GM19023 (cell line): ENCODE measurements at regions not wholly inside any gene's neighbourhood (a gene's known extent, or its start where the extent isn't known, plus 50 kb on each side); places are given as distances from the start of the nearest gene placed in this dataset.

Experiments
- ATAC-seq: cut with Tn5 transposase; IDR thresholded peaks from one replicate; pipeline ENCODE4 v1.9.1; 2021; ENCODE audit warnings: mild to moderate bottlenecking, moderate library complexity; ENCODE audit not compliant: unreplicated experiment

DNA sequence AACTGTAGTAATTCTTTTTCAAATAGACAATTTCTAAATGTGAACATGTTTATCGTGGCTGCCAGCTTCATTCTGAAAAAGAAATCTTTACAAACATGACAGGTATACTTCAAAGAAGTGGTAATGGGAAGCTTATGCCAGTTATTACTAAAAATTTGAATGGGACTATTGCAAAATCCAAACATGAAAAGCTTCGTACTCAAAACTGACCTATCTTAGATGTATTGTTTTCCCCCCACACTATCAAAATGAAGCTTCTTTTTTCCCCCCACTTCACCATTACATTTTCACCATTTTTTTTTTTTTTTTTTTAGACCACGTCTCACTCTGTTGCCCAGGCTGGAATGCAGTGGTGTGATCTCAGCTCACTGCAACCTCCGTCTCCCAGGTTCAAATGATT lies 50.4 kb upstream of the SERTAD2 start:
- no peak for ATAC-seq

DNA sequence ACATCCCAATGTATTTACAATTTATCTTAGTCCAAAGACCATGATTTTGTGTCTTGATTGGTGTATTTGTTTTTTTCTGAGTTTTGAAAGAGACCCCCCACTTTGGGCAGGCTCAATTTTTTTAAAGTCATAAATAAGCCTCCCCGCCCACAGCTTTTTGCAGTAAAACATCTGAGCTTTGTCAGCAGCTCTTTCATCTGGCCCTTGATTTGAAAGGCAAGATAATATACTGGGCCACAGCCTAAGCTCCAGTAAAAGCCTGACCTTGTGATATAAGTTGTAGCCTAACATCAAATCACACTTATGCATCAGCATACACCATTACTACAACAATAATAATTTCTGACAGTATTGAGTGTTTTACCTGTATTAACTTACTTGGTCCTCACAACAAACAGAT lies 51.3 kb upstream of the SERTAD2 start:
- no peak for ATAC-seq

DNA sequence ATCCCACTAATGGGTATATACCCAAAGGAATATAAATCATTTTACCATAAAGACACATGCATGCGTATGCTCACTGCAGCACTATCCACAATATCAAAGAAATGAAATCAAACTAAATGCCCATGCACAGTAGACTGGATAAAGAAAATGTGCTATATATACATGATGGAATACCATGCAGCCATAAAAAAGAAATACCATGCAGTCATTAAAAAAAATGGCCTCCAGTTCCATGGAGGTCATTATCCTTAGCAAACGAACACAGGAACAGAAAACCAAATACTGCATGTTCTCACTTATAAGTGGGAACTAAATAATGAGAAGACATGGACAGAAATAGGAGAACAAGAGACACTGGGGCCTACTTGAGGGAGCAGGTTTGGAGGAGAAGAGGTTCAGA lies 53.6 kb upstream of the SERTAD2 start:
- ATAC-seq: no peak

DNA sequence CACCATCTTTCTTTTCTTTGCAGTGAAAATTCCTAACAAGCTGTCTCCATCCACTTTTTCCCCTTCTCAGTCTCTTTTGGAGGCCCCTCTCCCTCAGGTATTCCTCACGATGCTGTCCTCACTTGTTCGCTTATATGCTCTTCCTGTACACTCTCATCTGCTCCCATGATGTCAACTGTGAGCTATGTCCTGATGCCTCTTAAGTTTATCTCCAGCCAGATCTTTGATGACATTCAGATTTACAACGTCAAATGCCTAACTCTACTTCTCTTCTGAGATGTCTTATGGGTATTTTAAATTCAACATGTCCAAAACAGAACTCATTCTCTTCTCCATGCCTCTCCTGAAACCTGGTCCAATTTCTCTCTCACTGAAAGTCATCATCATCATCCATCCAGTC lies 55.1 kb upstream of the SERTAD2 start:
- ATAC-seq: no peak

DNA sequence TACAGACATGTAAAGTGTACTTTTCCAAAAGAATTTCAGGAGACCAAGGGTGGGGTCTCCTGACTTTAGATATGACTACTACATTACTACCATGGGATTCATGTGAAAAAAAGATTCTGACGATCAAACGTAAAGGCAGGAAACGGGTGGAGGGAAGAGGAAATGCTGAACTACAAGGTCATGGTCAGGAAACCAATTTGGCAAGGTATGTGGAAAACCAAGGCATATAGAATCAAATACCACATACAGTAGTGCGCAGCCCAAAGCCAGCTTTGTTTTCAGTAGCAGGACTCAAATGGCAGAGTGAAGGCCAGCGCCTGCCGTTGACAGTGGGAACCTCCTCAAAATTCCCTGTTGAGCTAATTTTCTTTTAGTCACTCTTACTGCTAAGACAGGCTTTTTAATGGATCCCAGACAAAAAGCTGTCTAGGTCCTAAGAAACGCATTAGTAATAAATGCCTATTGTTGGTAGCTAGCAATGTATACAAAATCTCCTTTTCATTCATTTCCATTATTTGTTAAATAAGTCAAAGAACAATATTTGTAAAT lies 57.6 kb upstream of the SERTAD2 start:
- ATAC-seq: no peak

DNA sequence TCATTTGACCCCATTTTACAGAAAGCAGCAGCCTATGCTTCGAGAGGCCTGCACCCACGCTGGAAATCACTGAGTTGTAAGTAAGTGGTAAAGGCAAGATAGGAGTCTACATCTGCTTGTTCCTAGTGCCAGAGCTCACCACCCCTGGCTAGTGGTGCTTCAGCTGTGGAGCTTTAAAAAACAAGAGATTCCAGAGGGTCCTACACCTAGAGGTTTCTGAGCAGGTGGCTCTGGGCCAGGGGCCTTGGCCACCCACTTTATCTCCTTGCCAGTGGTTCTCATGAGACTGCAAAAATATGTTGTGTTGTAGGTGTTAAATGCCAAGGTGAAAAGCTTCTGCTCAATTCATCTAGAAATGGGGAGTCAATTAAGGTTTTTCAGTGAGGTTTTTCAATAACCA lies 60.0 kb upstream of the SERTAD2 start:
- ATAC-seq: no peak

DNA sequence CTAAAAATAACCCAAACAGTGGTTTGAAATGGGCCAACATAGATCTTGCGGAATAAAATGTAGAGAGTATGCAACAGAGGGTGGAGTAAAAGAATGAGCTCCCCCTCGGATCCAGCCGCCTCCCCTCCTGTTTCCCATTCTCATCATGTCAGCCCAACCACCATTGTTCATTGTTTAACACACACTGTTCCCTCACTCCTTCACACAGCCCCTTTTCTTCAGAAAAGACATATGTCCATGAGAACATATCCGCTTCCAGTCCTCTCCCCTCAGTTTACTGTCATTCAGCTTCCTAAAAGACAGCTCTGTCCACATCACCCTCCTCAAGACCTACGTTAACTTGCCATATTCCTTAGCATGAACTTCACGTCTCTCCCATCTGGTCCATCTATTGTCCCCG lies 62.9 kb upstream of the SERTAD2 start:
- ATAC-seq: no peak

DNA sequence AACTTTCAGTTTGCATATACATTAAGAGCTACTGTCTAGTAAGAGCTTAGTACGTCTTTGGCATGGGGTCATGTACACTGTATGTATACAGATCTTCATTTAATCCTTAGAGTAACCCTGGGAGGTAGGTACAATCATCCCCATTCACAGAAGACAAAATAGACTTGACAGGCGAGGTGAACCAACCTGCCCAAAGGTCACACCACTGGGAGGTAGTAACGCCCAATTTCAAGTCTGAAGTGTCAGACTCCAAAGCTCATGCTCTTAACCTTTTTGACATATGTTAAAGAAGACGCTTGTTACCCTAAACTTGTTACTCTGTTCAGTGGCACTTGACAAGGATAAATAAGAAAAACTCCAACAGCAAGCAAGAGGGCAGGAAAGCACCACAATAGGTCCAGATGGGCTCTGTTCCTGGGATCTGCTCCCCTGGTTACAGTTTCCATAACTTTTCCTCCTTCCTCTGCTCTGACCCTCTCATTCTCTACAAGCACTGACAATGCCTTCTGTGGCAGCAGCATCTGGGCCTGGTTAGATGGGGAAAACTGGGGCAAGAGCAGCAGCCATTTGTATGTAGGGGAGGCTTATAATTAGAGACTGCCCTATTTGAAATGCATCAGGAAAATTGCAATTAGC lies 64.7 kb upstream of the SERTAD2 start:
- ATAC-seq: no peak

DNA sequence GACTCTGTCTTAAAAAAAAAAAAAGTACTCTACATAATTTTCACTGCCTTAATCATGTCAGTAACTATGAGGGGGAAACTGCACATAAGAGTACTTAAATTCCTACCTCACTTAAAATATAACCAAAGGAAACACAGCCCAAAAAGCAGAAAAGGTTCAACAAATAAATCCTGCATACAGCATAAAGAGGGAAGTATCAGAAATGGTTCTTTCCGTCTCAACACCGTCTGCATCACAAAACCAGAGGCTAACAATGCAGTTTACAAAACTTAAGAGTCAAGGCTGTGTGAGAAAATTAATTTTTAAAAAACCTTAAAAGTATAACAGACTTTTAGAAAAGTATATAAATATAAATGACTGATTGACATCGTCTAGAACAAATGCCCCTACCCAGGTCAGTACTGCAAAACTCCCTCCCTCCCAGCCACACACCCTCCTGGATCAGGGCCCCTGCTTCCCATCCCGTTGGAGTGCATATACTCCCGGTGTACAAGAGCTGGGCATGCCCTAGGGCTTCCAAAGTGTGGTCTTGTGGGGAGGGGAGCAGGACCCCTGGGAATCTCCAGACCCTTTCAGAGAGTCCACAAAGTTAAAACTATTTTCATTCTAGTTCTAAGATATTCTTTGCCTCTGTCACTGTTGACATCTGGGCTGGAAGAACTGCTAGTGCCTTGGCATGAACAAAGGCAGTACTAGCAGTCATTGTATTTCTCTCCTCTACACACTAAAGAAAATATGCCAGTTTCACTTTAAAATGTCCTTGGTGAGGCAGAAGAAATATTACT lies 67.0 kb upstream of the SERTAD2 start:
- ATAC-seq: no peak

DNA sequence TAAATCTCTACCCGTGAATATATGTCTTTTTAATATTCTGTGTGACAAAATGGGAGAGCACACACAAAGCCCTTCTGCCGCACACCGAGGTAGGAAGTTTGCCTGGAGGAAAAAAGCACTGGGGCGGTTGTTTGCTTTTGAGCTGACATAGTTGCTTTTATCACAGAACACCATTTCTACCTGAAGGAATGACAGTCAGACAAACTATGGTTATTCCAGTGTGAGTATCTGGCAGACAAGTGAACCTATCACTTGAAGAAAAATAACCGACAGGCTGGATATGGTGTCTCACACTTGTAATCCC lies 67.6 kb upstream of the SERTAD2 start:
- ATAC-seq: no peak

DNA sequence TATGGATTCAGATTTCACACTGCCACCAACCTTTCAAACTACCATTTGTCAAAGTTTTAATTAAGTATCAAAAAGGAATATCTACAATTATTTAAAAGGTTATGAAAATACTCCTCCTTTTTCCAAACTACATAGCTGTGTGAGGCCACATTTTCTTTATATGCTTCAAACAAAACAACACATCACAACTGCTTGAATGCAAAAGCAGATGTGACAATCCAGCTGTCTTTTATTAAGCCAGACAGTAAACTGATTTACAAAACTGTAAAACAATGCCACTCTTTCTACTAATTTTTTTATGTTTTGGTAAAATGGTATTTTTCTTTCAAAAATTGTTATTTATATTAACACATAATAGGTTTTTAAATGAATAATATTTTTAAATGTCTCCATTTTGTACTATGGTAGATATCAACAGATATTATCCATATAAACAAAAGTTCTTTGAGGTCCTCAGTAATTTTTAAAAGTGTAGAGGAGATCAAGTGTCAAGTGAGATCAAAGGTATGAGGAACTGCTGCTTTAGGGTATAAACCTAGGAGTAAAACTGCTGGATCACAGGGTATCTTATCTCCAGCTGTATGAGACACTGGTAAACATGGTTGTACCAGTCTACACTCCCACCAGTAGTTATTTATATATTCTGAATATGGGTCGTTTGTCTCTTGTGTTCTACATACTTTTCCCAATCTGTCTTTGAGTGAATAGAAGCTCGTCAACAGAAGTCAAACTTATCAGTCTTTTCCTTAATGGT lies 68.8 kb upstream of the SERTAD2 start:
- ATAC-seq: no peak

DNA sequence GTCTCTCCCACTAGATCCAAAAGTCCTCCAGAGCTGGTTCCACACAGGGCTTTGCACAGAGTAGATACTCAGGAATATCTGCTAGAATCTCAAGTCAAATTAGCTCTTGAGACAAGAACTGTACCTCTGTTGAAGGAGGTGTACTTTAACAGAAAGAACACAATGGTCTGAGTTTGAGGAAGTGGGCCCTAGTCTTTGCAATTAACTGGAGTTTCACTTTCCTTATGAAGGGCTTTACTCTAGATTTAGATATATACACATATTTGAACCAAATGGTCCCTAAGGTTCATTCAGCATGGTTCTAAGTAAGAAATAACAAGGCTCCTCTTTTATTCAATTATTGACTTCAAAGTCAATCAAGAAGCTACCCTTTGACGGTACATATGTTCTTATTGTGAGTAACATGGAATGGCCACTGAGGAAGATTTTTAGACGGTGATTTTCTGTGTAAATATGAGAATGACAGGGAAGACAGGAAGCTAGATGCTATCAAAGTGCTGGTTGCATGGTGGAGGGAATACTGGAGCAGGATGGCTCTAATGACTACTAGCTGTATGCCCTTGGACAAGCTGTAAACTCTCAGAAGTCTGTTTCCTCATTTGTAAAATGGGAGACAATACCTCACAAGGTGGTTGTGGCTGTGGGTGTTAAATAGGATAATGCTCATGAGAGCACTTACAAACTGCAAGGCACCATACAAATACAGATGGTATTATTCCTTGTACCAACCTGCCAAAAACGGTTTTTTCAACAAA lies 73.5 kb upstream of the SERTAD2 start:
- peak; percentile 89 for ATAC-seq

DNA sequence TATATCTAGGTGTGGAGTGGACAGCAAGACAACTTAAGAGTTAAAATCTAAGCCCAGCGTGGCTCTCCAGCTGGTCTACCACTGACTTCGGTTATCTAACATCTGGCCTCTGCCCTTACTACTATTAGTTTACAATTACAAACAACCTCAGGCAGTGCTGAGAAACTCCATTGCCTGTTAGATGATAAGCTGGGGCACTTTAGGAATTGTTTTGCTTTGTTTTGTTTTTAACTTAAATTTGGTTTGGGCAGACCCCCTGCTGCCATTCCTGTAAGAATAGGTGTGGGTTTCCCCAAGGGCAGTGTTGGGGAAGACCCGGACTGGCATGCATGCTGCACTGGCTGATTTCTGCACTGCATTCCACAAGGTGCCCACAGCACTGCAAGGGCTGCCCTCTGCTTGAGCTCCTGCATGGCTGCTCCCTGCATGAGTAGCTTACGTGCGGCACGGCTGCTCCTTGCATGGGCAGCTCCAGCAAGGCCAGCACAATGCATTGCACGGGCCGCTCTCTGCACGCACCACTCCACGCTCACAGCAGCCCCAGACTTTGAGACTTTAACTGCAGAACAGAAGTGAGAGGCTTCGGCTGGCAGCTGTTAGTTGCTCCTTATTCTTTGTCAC lies 74.2 kb upstream of the SERTAD2 start:
- no peak for ATAC-seq

DNA sequence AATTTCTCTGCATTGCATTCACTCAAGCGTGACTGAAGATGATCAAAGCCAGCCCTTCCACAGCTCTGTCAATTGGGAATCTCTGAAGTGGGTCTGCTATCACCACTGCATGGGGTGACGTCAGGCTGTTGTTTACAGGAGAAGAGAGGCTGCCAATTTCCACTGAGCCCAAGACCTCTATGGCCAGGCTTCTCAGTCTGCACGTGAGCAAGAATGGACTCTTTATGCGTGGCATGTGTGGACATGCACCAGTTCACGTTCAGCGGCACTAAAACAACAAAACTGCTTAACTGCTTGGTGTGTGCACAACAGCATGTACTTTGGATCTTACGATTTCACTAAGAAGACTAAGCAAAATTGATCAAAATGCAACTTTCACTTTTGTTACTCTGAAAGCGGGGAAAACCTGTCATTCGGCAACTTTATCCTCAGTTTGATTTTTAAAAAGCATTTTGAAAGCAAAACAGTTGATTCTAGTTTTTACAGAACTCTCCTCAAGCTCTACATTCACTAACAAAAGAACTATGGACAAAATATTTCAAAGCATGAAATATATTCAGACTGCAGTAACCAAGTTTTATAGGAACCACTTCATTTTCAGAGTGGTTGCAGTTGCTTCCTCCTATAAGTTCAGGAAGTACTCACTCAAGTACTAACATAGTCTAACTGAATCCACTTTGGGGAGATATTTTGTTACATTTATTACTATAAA lies 77.0 kb upstream of the SERTAD2 start:
- ATAC-seq: no peak

DNA sequence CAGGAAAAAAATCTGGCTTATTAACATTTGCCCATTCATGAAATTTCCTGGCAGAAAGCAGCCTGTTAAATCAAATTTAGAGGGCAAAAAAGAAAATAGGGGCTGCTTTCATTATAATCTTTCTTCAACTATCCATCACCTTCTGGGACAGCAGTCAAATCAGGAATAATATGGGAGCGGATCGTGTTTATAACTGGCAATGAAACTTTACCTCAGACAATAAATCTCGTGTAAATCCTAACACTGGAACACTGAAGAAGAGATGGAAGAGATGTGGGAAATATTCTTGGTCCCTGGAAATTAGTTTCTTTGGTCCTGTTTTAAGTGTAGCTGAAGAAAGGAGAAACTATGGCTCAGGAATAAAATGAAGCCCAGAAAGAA lies 77.5 kb upstream of the SERTAD2 start:
- ATAC-seq: no peak

DNA sequence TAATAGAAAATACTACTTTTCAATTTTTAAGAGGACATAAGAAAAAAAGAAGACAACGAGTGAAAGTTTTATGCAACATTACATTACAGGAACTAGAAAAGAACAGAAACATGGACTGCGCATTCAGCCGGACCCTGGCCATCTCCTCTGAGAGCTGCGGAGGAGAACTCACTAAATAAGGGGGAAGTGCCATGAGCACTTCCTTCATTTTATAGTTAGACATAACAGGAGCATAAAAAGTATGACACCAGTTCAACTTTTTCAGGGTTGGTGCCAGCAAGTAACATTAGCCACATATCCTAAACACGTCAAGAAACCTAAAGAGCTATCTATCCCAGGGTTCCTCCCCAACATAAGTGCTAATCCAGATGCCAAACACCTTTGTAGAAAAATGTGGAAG lies 78.0 kb upstream of the SERTAD2 start:
- no peak for ATAC-seq

DNA sequence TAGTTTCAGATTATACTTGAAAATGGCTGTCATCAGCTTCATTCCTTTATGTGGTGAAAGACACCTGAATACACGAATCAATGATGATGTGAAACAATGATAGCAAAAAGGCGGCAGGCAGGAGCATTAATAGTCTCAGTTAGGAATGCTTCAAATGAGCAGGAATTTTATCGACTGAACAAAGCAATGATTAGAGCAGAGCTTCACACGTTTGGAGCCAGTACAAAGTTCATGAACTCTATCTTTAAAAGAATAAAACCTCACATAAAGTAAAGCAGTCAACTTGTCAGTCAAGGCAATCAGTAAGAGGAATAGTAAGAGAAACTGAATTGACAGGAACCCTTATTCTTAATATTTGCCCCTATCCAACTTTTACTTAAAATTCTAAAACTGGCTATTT lies 78.4 kb upstream of the SERTAD2 start:
- ATAC-seq: no peak

DNA sequence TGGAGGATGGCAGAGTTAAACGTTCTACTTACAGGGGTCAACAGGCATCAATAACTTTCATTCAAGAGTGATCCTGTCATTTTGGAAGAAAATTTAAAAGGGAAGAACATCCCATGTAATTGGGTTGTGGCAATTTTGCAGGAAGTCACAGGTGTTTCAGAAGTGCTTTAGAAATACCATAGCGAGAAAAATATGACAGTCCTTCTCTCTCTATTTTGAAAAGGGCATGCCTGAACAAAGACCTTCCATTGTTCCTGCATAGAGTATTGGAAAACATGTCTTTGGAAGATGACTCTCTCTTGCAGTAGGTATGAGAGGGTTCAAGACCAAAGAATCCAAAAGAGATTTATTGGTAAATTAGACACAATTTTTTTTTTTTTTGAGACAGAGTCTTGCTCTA lies 81.8 kb upstream of the SERTAD2 start:
- ATAC-seq: no peak

DNA sequence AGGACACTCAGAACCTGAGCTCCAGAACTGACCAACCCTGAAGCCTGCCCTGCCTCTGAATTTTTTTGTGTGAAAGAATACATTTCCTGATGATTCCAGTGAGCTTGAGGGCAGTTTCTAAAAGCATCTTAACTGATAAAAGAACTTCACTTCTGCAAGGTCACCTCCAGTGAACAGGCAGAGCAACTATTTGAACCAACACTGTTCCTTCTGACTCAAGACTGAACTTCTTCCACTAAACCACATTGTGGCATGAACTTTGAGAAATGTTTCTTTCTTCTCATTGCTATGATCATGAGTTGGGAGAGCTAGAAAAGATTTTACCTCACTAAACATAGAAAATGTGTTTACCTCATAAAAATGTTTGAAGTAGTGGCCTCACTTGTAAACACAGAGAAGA lies 83.8 kb upstream of the SERTAD2 start:
- no peak for ATAC-seq

DNA sequence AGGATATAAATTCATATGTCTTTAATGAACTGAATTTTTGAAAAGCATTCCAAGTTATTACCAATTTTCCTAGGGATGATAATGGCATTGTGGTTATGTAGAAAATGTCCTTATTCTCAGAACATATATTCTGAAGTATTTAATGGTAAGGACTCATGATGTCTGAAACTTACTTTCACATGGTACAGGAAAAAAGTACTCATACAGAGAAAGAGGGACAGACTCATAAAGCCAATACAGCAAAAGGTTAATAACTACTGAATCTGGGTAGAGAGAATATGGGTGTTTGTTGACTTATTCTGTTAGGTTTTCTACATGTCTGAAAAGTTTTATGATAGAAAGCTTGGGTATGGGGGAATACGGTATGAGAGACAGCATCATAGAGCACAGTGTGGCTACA lies 84.3 kb upstream of the SERTAD2 start:
- no peak for ATAC-seq
